ENCODE measurements at regions not wholly inside any gene's neighbourhood (a gene's known extent, or its start where the extent isn't known, plus 50 kb on each side); places are given as distances from the start of the nearest gene placed in this dataset.

GRCh38 chr10:9081253-9081652 is 1026.8 kb downstream of the GATA3 start:
- DNase-seq (ENCODE audit: extremely low read depth, low read depth), result no peak
- no peak overlapping the region for H3K4me3 ChIP-seq (replicated peaks; ENCODE audit: low read depth, low read length)
- TF ChIP-seq CTCF (IDR thresholded peaks at IDR 0.05; ENCODE audit: low read depth, low read length, missing control alignments), result no peak

GRCh38 chr10:9081961-9082360 is 1027.5 kb downstream of the GATA3 start:
- no peak for TF ChIP-seq CTCF (IDR thresholded peaks at IDR 0.05; ENCODE audit: low read depth, low read length, missing control alignments)
- no peak overlapping the region for H3K4me3 ChIP-seq (replicated peaks; ENCODE audit: low read depth, low read length)
- DNase-seq (ENCODE audit: extremely low read depth, low read depth), result no peak

- no peak overlapping the region for H3K4me3 ChIP-seq (replicated peaks; ENCODE audit: low read depth, low read length)
- no peak for DNase-seq (ENCODE audit: extremely low read depth, low read depth)
- no peak for TF ChIP-seq CTCF (IDR thresholded peaks at IDR 0.05; ENCODE audit: low read depth, low read length, missing control alignments)
Observed at GRCh38 chr10:9091530-9092093, 1037.1 kb downstream of the GATA3 start.

- no peak for DNase-seq (ENCODE audit: extremely low read depth, low read depth)
- H3K4me3 ChIP-seq (replicated peaks; ENCODE audit: low read depth, low read length), result no peak overlapping the region
- TF ChIP-seq CTCF (IDR thresholded peaks at IDR 0.05; ENCODE audit: low read depth, low read length, missing control alignments), result no peak
Observed at GRCh38 chr10:9096288-9096687, 1041.8 kb downstream of the GATA3 start.

- no peak for DNase-seq (ENCODE audit: extremely low read depth, low read depth)
- TF ChIP-seq CTCF (IDR thresholded peaks at IDR 0.05; ENCODE audit: low read depth, low read length, missing control alignments), result no peak
- H3K4me3 ChIP-seq (replicated peaks; ENCODE audit: low read depth, low read length), result no peak overlapping the region
Observed at GRCh38 chr10:9097206-9097990, 1042.9 kb downstream of the GATA3 start.

GRCh38 chr10:9097991-9098306 is 1043.5 kb downstream of the GATA3 start:
- TF ChIP-seq CTCF (IDR thresholded peaks at IDR 0.05; ENCODE audit: low read depth, low read length, missing control alignments), result no peak
- no peak overlapping the region for H3K4me3 ChIP-seq (replicated peaks; ENCODE audit: low read depth, low read length)
- DNase-seq (ENCODE audit: extremely low read depth, low read depth), result no peak
